Hippocampal formation (tissue), 2 donors: ENCODE measurements at regions not wholly inside any gene's neighbourhood (a gene's known extent, or its start where the extent isn't known, plus 50 kb on each side); places are given as distances from the start of the nearest gene placed in this dataset.

ENCODE experiments used
- DNase-seq, 2 donors: peaks; one replicate each; lab custom pipeline; 2025; lab: John Stamatoyannopoulos, UW

GRCh38 chr16:5541356-5541755 lies 443.8 kb upstream of the EEF2KMT start:
- DNase-seq = no peak

- no peak for DNase-seq
Observed at GRCh38 chr16:5537347-5537746, 439.8 kb upstream of the EEF2KMT start.

GRCh38 chr16:5533321-5533888 lies 435.8 kb upstream of the EEF2KMT start:
- no peak for DNase-seq

- DNase-seq = no peak
Observed at GRCh38 chr16:5527817-5528216, 430.2 kb upstream of the EEF2KMT start.

- no peak for DNase-seq
Observed at GRCh38 chr16:5526826-5527225, 429.2 kb upstream of the EEF2KMT start.

GRCh38 chr16:5523829-5524228 lies 426.2 kb upstream of the EEF2KMT start:
- no peak for DNase-seq

GRCh38 chr16:5516115-5516514 lies 418.5 kb upstream of the EEF2KMT start:
- DNase-seq = no peak

GRCh38 chr16:5512014-5512413 lies 414.4 kb upstream of the EEF2KMT start:
- no peak for DNase-seq

- no peak for DNase-seq
Observed at GRCh38 chr16:5510819-5511370, 413.3 kb upstream of the EEF2KMT start.

GRCh38 chr16:5509794-5510193 lies 412.2 kb upstream of the EEF2KMT start:
- DNase-seq = no peak

- no peak for DNase-seq
Observed at GRCh38 chr16:5509336-5509735, 411.7 kb upstream of the EEF2KMT start.

- no peak for DNase-seq
Observed at GRCh38 chr16:5508371-5508770, 410.8 kb upstream of the EEF2KMT start.

GRCh38 chr16:5506021-5506420 lies 408.4 kb upstream of the EEF2KMT start:
- DNase-seq = no peak

GRCh38 chr16:5505091-5505887 lies 407.7 kb upstream of the EEF2KMT start:
- DNase-seq = no peak

GRCh38 chr16:5504064-5504781 lies 406.6 kb upstream of the EEF2KMT start:
- DNase-seq = peak; percentile 29 to 42

- no peak for DNase-seq
Observed at GRCh38 chr16:5502944-5503343, 405.3 kb upstream of the EEF2KMT start.

- DNase-seq = no peak
Observed at GRCh38 chr16:5502467-5502869, 404.9 kb upstream of the EEF2KMT start.

GRCh38 chr16:5500526-5500925 lies 402.9 kb upstream of the EEF2KMT start:
- DNase-seq = no peak

- no peak for DNase-seq
Observed at GRCh38 chr16:5498562-5498961, 401.0 kb upstream of the EEF2KMT start.

- no peak for DNase-seq
Observed at GRCh38 chr16:5496013-5496412, 398.4 kb upstream of the EEF2KMT start.

- DNase-seq = peak in 1 of 2 donors; percentile 30
Observed at GRCh38 chr16:5490499-5490898, 392.9 kb upstream of the EEF2KMT start.

- no peak for DNase-seq
Observed at GRCh38 chr16:5488581-5488980, 391.0 kb upstream of the EEF2KMT start.

- no peak for DNase-seq
Observed at GRCh38 chr16:5487728-5488127, 390.1 kb upstream of the EEF2KMT start.
